H1 (cell line): ENCODE measurements at regions not wholly inside any gene's neighbourhood (a gene's known extent, or its start where the extent isn't known, plus 50 kb on each side); places are given as distances from the start of the nearest gene placed in this dataset.

Experiments used
- GABPA ChIP-seq: IDR thresholded peaks from 2 replicates; pipeline ENCODE4 v1.6.1; 2011; ENCODE audit warnings: mild to moderate bottlenecking, low read length, moderate library complexity, borderline replicate concordance; ENCODE audit not compliant: insufficient read depth
- JUN ChIP-seq: IDR thresholded peaks from 2 replicates; pipeline ENCODE4 v1.6.1; 2011; ENCODE audit warnings: low read depth, mild to moderate bottlenecking, improper control_type of control experiment, low read length
- JUND ChIP-seq: IDR thresholded peaks from 2 replicates; pipeline ENCODE4 v1.6.1; 2011; ENCODE audit warnings: mild to moderate bottlenecking, improper control_type of control experiment, low read length
- POLR2A ChIP-seq, 2 experiments: IDR thresholded peaks; 1 replicate in 1 of 2; 2 replicates in 1 of 2; pipeline ENCODE4 v1.6.1; 2011; ENCODE audit warnings: low read depth in 2 of 2, low read length in 2 of 2, mild to moderate bottlenecking in 2 of 2; ENCODE audit errors: control extremely low read depth in 1 of 2

DNA sequence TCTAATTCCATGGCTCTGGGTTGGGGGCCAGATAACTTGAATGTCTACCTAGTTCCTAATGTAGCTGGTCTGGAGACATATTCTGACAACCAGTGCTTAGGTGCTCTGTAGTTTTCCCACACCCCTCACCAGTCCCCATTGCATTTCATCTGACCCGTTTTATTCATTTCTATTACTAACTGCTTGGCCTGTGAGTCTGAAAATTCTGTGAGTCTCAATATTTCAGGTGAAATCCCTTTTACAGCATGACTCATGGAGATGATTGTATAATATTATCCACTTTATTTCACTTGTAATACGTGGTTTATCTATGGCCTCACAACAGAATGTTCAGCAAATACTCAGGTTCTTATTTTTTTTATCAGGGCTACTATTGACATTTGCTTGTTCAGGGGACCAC, 103.7 kb upstream of the UGP2 start:
- TF ChIP-seq JUN (no peak), JUND (no peak), POLR2A (IDR thresholded peaks at IDR 0.05; ENCODE audit: control extremely low read depth in 1 of 2, low read depth in 2 of 2, low read length in 2 of 2) (no peak), GABPA (no peak)
